ENCODE measurements at regions not wholly inside any gene's neighbourhood (a gene's known extent, or its start where the extent isn't known, plus 50 kb on each side); places are given as distances from the start of the nearest gene placed in this dataset.
A peak's percentile ranks its signal among the peaks of the same experiment; 100 is the strongest.

DNA sequence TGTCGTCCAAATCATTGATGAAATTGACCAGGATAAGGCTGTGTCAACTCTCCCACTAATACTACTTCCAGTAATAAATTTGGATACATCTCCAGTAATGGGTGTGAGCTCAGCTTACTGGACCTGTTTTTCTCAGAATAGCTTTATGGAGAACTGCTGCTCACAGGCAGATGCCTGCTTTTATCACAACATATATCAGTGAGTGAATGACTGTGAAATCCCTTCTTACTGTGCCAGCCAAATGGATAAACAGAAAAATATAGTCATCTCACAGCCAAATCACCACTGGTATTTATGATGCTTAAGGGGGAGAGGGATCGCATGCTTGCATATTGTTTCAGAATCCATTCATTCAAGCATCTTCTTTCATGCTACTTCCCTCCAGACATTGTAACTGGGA lies 148.4 kb upstream of the PAPPA start:
- Histone ChIP-seq H2BK5ac (ENCODE audit: low read length) (no peak overlapping the region), H3K23ac (ENCODE audit: low read length) (no peak overlapping the region), H3K79me1 (ENCODE audit: low read length) (no peaks in the 10 kb centered on the region), H3K36me3 (ENCODE audit: control insufficient read depth, insufficient read depth, low read length) (no peaks in the 10 kb centered on the region), H3K4me3 (ENCODE audit: low read length) (no peak overlapping the region), H2BK120ac (ENCODE audit: low read depth, low read length) (no peak overlapping the region), H3K18ac (ENCODE audit: low read length) (no peak overlapping the region), H3K27me3 (ENCODE audit: insufficient read depth, low read length, poor library complexity) (no peaks in the 10 kb centered on the region), H2AK5ac (ENCODE audit: low read length) (no peak overlapping the region), H4K8ac (ENCODE audit: low read depth, low read length) (no peak overlapping the region), H3K4me2 (ENCODE audit: low read length) (no peak overlapping the region), H3K56ac (ENCODE audit: low read length) (no peak overlapping the region), H3K27ac (ENCODE audit: low read depth, low read length) (no peak overlapping the region), H2BK15ac (replicated peaks; ENCODE audit: low read depth) (no peak overlapping the region), H3K4ac (ENCODE audit: low read depth, low read length) (no peak overlapping the region), H3K4me1 (ENCODE audit: control insufficient read depth, low read depth, low read length) (no peaks in the 10 kb centered on the region), H3K79me2 (ENCODE audit: control insufficient read depth, insufficient read depth, low read length) (no peaks in the 10 kb centered on the region), H4K5ac (ENCODE audit: low read length) (no peak overlapping the region), H3K9ac (ENCODE audit: low read length) (no peak overlapping the region)
- WGBS (ENCODE audit: extremely low coverage, insufficient coverage, low lambda C conversion rate), result no CpG with 5 or more reads among the region's 2 CpGs
- DNase-seq, result no peak

DNA sequence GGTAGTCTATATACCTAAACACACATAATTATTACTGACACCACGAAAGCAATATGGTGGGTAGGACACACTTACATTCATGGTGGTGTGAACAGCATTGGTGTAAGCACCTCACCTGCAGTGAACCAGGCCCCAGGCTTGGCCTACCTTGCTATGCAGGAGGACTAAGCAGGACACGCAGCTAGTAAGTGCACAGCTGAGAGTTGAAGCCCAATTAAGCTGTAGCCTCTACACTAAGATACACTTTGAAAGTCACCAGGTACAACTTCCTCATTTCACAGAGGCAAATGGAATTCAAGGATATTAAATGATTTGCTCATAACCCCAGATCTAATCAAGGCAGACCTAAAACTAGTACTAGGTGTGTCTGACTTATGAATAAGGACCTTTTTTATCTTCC lies 145.8 kb upstream of the PAPPA start:
- Histone ChIP-seq H3K4ac (ENCODE audit: low read depth, low read length) (no peak overlapping the region), H3K56ac (ENCODE audit: low read length) (no peak overlapping the region), H3K79me1 (ENCODE audit: low read length) (no peaks in the 10 kb centered on the region), H3K4me2 (ENCODE audit: low read length) (no peak overlapping the region), H4K5ac (ENCODE audit: low read length) (no peak overlapping the region), H2AK5ac (ENCODE audit: low read length) (no peak overlapping the region), H3K27me3 (ENCODE audit: insufficient read depth, low read length, poor library complexity) (no peaks in the 10 kb centered on the region), H3K23ac (ENCODE audit: low read length) (no peak overlapping the region), H3K4me3 (ENCODE audit: low read length) (no peak overlapping the region), H2BK120ac (ENCODE audit: low read depth, low read length) (no peak overlapping the region), H3K79me2 (ENCODE audit: control insufficient read depth, insufficient read depth, low read length) (no peaks in the 10 kb centered on the region), H3K4me1 (ENCODE audit: control insufficient read depth, low read depth, low read length) (no peaks in the 10 kb centered on the region), H2BK15ac (replicated peaks; ENCODE audit: low read depth) (no peak overlapping the region), H3K36me3 (ENCODE audit: control insufficient read depth, insufficient read depth, low read length) (no peaks in the 10 kb centered on the region), H4K8ac (ENCODE audit: low read depth, low read length) (no peak overlapping the region), H3K9ac (ENCODE audit: low read length) (no peak overlapping the region), H3K27ac (ENCODE audit: low read depth, low read length) (no peak overlapping the region), H3K18ac (ENCODE audit: low read length) (no peak overlapping the region), H2BK5ac (ENCODE audit: low read length) (no peak overlapping the region)
- no peak for DNase-seq
- no CpG with 5 or more reads among the region's 2 CpGs for WGBS (ENCODE audit: extremely low coverage, insufficient coverage, low lambda C conversion rate)

GRCh38 chr9:116008278-116008677 lies 145.3 kb upstream of the PAPPA start:
- no peak overlapping the region for H3K9ac ChIP-seq (ENCODE audit: low read length)
- H2BK15ac ChIP-seq (replicated peaks; ENCODE audit: low read depth), result no peak overlapping the region
- no peaks in the 10 kb centered on the region for H3K4me1 ChIP-seq (ENCODE audit: control insufficient read depth, low read depth, low read length)
- no peak overlapping the region for H3K27ac ChIP-seq (ENCODE audit: low read depth, low read length)
- H3K36me3 ChIP-seq (ENCODE audit: control insufficient read depth, insufficient read depth, low read length), result no peaks in the 10 kb centered on the region
- H2AK5ac ChIP-seq (ENCODE audit: low read length), result no peak overlapping the region
- H3K23ac ChIP-seq (ENCODE audit: low read length), result no peak overlapping the region
- no peak overlapping the region for H3K18ac ChIP-seq (ENCODE audit: low read length)
- no peak overlapping the region for H2BK5ac ChIP-seq (ENCODE audit: low read length)
- H3K4me2 ChIP-seq (ENCODE audit: low read length), result no peak overlapping the region
- H4K5ac ChIP-seq (ENCODE audit: low read length), result no peak overlapping the region
- no peaks in the 10 kb centered on the region for H3K79me2 ChIP-seq (ENCODE audit: control insufficient read depth, insufficient read depth, low read length)
- no peaks in the 10 kb centered on the region for H3K79me1 ChIP-seq (ENCODE audit: low read length)
- no peaks in the 10 kb centered on the region for H3K27me3 ChIP-seq (ENCODE audit: insufficient read depth, low read length, poor library complexity)
- no CpG with 5 or more reads among the region's 5 CpGs for WGBS (ENCODE audit: extremely low coverage, insufficient coverage, low lambda C conversion rate)
- H3K4ac ChIP-seq (ENCODE audit: low read depth, low read length), result no peak overlapping the region
- no peak overlapping the region for H2BK120ac ChIP-seq (ENCODE audit: low read depth, low read length)
- peak; percentile 2 for DNase-seq
- H4K8ac ChIP-seq (ENCODE audit: low read depth, low read length), result no peak overlapping the region
- no peak overlapping the region for H3K4me3 ChIP-seq (ENCODE audit: low read length)
- no peak overlapping the region for H3K56ac ChIP-seq (ENCODE audit: low read length)

DNA sequence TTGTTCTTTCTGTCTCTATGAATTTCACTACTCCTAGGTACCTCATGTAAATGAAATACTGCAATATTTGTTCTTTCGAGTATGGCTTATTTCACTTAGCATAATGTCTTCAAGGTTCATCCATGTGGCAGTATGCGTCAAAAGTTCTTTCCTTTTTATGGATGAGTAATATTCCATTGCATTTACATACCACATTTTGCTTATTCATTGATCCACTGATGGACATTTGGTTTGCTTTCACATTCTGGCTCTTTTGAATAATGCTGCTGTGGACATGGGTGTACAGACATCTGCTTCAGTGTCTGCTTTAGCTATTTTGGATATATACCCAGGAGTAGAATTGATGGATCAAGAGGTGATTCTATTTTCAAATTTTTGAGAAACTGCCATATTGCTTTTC lies 144.2 kb upstream of the PAPPA start:
- Histone ChIP-seq H2BK120ac (ENCODE audit: low read depth, low read length) (no peak overlapping the region), H3K36me3 (ENCODE audit: control insufficient read depth, insufficient read depth, low read length) (no peaks in the 10 kb centered on the region), H3K27ac (ENCODE audit: low read depth, low read length) (no peak overlapping the region), H3K23ac (ENCODE audit: low read length) (no peak overlapping the region), H3K4me3 (ENCODE audit: low read length) (no peak overlapping the region), H4K8ac (ENCODE audit: low read depth, low read length) (no peak overlapping the region), H3K9ac (ENCODE audit: low read length) (no peak overlapping the region), H3K4ac (ENCODE audit: low read depth, low read length) (no peak overlapping the region), H2BK5ac (ENCODE audit: low read length) (no peak overlapping the region), H2AK5ac (ENCODE audit: low read length) (no peak overlapping the region), H3K79me2 (ENCODE audit: control insufficient read depth, insufficient read depth, low read length) (no peaks in the 10 kb centered on the region), H2BK15ac (replicated peaks; ENCODE audit: low read depth) (no peak overlapping the region), H3K56ac (ENCODE audit: low read length) (no peak overlapping the region), H3K18ac (ENCODE audit: low read length) (no peak overlapping the region), H3K27me3 (ENCODE audit: insufficient read depth, low read length, poor library complexity) (no peaks in the 10 kb centered on the region), H4K5ac (ENCODE audit: low read length) (no peak overlapping the region), H3K4me2 (ENCODE audit: low read length) (no peak overlapping the region), H3K4me1 (ENCODE audit: control insufficient read depth, low read depth, low read length) (no peaks in the 10 kb centered on the region), H3K79me1 (ENCODE audit: low read length) (no peaks in the 10 kb centered on the region)
- DNase-seq, result no peak
- no CpG with 5 or more reads among the region's 2 CpGs for WGBS (ENCODE audit: extremely low coverage, insufficient coverage, low lambda C conversion rate)

DNA sequence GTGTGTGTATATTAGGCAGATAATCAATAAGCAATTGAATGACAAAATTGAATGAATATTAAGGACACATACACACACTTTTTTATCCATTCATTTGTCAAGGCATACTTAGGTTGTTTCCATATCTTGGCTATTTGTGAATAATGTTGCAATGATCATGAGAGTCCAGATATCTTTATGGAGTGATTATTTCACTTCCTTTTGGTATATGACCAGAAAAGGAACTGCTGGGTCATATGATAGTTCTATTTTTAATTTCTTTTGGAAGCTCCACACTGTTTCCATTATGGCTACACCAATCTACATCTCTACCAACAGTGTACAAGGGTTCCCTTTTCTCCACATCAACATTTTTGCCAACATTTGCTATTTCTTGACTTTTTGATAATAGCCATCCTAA lies 137.7 kb upstream of the PAPPA start:
- Histone ChIP-seq H3K27ac (ENCODE audit: low read depth, low read length) (no peak overlapping the region), H4K5ac (ENCODE audit: low read length) (no peak overlapping the region), H3K4me2 (ENCODE audit: low read length) (no peak overlapping the region), H2BK5ac (ENCODE audit: low read length) (no peak overlapping the region), H3K4ac (ENCODE audit: low read depth, low read length) (no peak overlapping the region), H3K36me3 (ENCODE audit: control insufficient read depth, insufficient read depth, low read length) (no peaks in the 10 kb centered on the region), H3K27me3 (ENCODE audit: insufficient read depth, low read length, poor library complexity) (no peaks in the 10 kb centered on the region), H3K79me1 (ENCODE audit: low read length) (no peaks in the 10 kb centered on the region), H3K23ac (ENCODE audit: low read length) (no peak overlapping the region), H3K4me3 (ENCODE audit: low read length) (no peak overlapping the region), H3K79me2 (ENCODE audit: control insufficient read depth, insufficient read depth, low read length) (no peaks in the 10 kb centered on the region), H3K4me1 (ENCODE audit: control insufficient read depth, low read depth, low read length) (no peaks in the 10 kb centered on the region), H2AK5ac (ENCODE audit: low read length) (no peak overlapping the region), H3K9ac (ENCODE audit: low read length) (no peak overlapping the region), H4K8ac (ENCODE audit: low read depth, low read length) (no peak overlapping the region), H3K18ac (ENCODE audit: low read length) (no peak overlapping the region), H2BK15ac (replicated peaks; ENCODE audit: low read depth) (no peak overlapping the region), H2BK120ac (ENCODE audit: low read depth, low read length) (no peak overlapping the region), H3K56ac (ENCODE audit: low read length) (no peak overlapping the region)
- no peak for DNase-seq

DNA sequence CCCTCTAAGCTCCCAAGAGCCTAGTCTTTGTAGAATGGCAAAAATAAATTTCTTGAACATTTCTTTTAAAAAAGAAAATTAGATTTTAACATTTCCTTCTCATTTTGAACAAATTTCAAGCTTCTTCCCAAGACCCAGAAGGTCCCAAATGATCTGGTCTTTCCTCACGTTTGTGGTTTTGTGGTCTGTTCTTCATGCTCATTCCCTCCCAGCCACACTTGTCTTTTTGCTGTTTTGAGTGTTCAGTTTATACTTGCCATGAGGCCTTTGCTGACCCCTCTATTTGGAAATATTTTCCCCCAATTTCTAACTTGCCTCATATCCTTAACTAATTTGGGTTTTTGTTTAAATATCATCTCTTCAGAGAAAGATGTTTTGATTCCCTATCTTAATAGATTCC lies 133.4 kb upstream of the PAPPA start:
- Histone ChIP-seq H3K4me2 (ENCODE audit: low read length) (no peak overlapping the region), H4K5ac (ENCODE audit: low read length) (no peak overlapping the region), H2BK15ac (replicated peaks; ENCODE audit: low read depth) (no peak overlapping the region), H2AK5ac (ENCODE audit: low read length) (no peak overlapping the region), H3K9ac (ENCODE audit: low read length) (no peak overlapping the region), H3K23ac (ENCODE audit: low read length) (no peak overlapping the region), H3K27ac (ENCODE audit: low read depth, low read length) (no peak overlapping the region), H2BK120ac (ENCODE audit: low read depth, low read length) (no peak overlapping the region), H3K79me1 (ENCODE audit: low read length) (no peaks in the 10 kb centered on the region), H4K8ac (ENCODE audit: low read depth, low read length) (no peak overlapping the region), H3K4me1 (ENCODE audit: control insufficient read depth, low read depth, low read length) (no peaks in the 10 kb centered on the region), H3K4ac (ENCODE audit: low read depth, low read length) (no peak overlapping the region), H3K79me2 (ENCODE audit: control insufficient read depth, insufficient read depth, low read length) (no peaks in the 10 kb centered on the region), H3K18ac (ENCODE audit: low read length) (no peak overlapping the region), H2BK5ac (ENCODE audit: low read length) (no peak overlapping the region), H3K27me3 (ENCODE audit: insufficient read depth, low read length, poor library complexity) (no peaks in the 10 kb centered on the region), H3K36me3 (ENCODE audit: control insufficient read depth, insufficient read depth, low read length) (no peaks in the 10 kb centered on the region), H3K4me3 (ENCODE audit: low read length) (no peak overlapping the region), H3K56ac (ENCODE audit: low read length) (no peak overlapping the region)
- no peak for DNase-seq
- no CpG with 5 or more reads among the region's 1 CpG for WGBS (ENCODE audit: extremely low coverage, insufficient coverage, low lambda C conversion rate)
